ENCODE measurements at regions not wholly inside any gene's neighbourhood (a gene's known extent, or its start where the extent isn't known, plus 50 kb on each side); places are given as distances from the start of the nearest gene placed in this dataset.

DNA sequence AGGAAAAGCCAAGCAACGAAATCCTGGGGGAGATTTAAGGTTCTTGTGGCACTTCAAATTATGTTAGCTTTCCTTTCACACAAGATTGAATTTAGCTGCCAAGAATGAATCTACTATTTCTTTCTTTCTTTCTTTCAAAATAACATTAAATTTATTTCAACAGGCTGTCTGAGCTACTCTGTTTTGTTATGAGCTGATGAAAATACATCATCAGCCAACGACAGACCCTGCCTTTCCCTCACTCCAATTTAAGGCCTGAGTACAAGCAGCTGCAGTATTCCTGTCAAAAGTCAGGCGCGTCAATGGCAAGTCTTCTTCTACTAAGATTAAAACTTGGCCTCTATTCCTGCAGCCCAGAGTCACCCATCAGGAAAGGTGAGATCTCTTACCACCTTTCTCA lies 347.7 kb upstream of the FLRT2 start:
- no peak overlapping the region for H3K4me3 Mint-ChIP-seq
- H3K9me3 Mint-ChIP-seq: peaks cover 10% of the 10 kb centered on the region; the same call in 2 of the 3 replicates

DNA sequence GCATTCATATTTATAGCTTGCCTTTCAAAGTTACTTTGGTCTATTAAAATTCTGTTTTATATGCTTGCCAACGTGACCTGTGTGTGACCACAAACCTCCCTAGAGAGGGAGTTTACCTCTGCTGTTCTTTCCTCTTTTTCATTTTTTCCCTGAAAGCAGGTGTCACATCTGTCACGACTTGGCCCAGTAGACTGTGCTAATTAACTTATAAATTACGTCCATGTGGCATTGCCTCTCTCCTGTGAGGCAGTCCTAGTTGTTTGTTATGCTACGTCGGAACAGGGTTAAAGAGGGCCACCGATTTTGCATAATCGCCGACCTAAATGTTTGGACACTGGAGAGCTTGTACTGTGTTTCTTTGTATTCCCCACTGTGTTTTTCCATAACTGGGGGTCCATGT lies 343.9 kb upstream of the FLRT2 start:
- H2AFZ ChIP-seq: no peak overlapping the region

More for the DNA sequence above, 347.7 kb upstream of the FLRT2 start:
- Histone ChIP-seq H3K9me2 (ENCODE audit: insufficient read depth) (peaks cover 12% of the 10 kb centered on the region), H3F3A (replicated peaks; ENCODE audit: low read depth) (no peaks in the 10 kb centered on the region), H3K27me3 (ENCODE audit: insufficient read depth) (no peaks in the 10 kb centered on the region), H3K4me3 (no peak overlapping the region), H2AFZ (no peak overlapping the region), H3K79me2 (replicated peaks; ENCODE audit: insufficient read depth) (no peaks in the 10 kb centered on the region), H3K36me3 (ENCODE audit: insufficient read depth) (no peaks in the 10 kb centered on the region), H3K27ac (ENCODE audit: low read depth) (no peak overlapping the region), H3K4me2 (no peak overlapping the region), H4K20me1 (replicated peaks; ENCODE audit: insufficient read depth) (no peaks in the 10 kb centered on the region), H3K4me1 (ENCODE audit: insufficient read depth) (peaks cover 12% of the 10 kb centered on the region; the same call in 1 of the 2 replicates)
- ATAC-seq (no peak), DNase-seq (ENCODE audit: low spot score) (no peak)
- Mint-ChIP-seq H3K27ac (no peak overlapping the region), H3K27me3 (ENCODE audit: insufficient read depth, low read depth, poor library complexity) (no peaks in the 10 kb centered on the region), H3K4me1 (peaks cover 24% of the 10 kb centered on the region), H3K36me3 (ENCODE audit: low read depth) (peaks cover 5% of the 10 kb centered on the region; the same call in 2 of the 3 replicates)
- TF ChIP-seq EZH2phosphoT487 (IDR thresholded peaks at IDR 0.05; ENCODE audit: unreplicated experiment): no peak
- TF ChIP-seq, protein P1, sequence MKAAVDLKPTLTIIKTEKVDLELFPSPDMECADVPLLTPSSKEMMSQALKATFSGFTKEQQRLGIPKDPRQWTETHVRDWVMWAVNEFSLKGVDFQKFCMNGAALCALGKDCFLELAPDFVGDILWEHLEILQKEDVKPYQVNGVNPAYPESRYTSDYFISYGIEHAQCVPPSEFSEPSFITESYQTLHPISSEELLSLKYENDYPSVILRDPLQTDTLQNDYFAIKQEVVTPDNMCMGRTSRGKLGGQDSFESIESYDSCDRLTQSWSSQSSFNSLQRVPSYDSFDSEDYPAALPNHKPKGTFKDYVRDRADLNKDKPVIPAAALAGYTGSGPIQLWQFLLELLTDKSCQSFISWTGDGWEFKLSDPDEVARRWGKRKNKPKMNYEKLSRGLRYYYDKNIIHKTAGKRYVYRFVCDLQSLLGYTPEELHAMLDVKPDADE (IDR thresholded peaks at IDR 0.05): no peak
- TF ChIP-seq POLR2AphosphoS5 (IDR thresholded peaks at IDR 0.05; ENCODE audit: low read depth): no peak
- no peak for TF ChIP-seq CREB1 (CRISPR knock-in tag; IDR thresholded peaks at IDR 0.05; ENCODE audit: low read depth)
- TF ChIP-seq REST (IDR thresholded peaks at IDR 0.05; ENCODE audit: unreplicated experiment): no peak
- TF ChIP-seq NANOG (IDR thresholded peaks at IDR 0.05; ENCODE audit: borderline replicate concordance): no peak
- TF ChIP-seq ZNF114 (CRISPR knock-in tag; IDR thresholded peaks at IDR 0.05): no peak

More for the DNA sequence above, 343.9 kb upstream of the FLRT2 start:
- H3K79me2 ChIP-seq (replicated peaks; ENCODE audit: insufficient read depth): no peaks in the 10 kb centered on the region
- no peaks in the 10 kb centered on the region for H4K20me1 ChIP-seq (replicated peaks; ENCODE audit: insufficient read depth)
- H3K27ac ChIP-seq (ENCODE audit: low read depth): no peak overlapping the region
- no peaks in the 10 kb centered on the region for H3K36me3 ChIP-seq (ENCODE audit: insufficient read depth)
- ATAC-seq (no peak), DNase-seq (ENCODE audit: low spot score) (no peak)
- H3K4me3 Mint-ChIP-seq: no peak overlapping the region
- H3K4me1 ChIP-seq (ENCODE audit: insufficient read depth): no peaks in the 10 kb centered on the region
- H3K9me3 Mint-ChIP-seq: no peaks in the 10 kb centered on the region; the same call in 2 of the 3 replicates
- no peaks in the 10 kb centered on the region for H3F3A ChIP-seq (replicated peaks; ENCODE audit: low read depth)
- H3K4me1 Mint-ChIP-seq: no peaks in the 10 kb centered on the region
- no peak overlapping the region for H3K4me2 ChIP-seq
- no peak overlapping the region for H3K27ac Mint-ChIP-seq
- H3K27me3 ChIP-seq (ENCODE audit: insufficient read depth): no peaks in the 10 kb centered on the region
- no peak overlapping the region for H3K4me3 ChIP-seq
- TF ChIP-seq, protein P1 (IDR thresholded peaks at IDR 0.05): no peak
- TF ChIP-seq CREB1 (CRISPR knock-in tag; IDR thresholded peaks at IDR 0.05; ENCODE audit: low read depth) (no peak), ZNF114 (CRISPR knock-in tag; IDR thresholded peaks at IDR 0.05) (no peak), ZNF331 (CRISPR knock-in tag; IDR thresholded peaks at IDR 0.05; ENCODE audit: low read depth) (no peak), CTCF (conservative IDR thresholded peaks at IDR 0.05; ENCODE audit: low read depth in 2 of 2) (no peak), EZH2phosphoT487 (IDR thresholded peaks at IDR 0.05; ENCODE audit: unreplicated experiment) (no peak), STAT1 (IDR thresholded peaks at IDR 0.05; ENCODE audit: unreplicated experiment) (no peak), EZH2 (IDR thresholded peaks at IDR 0.05; ENCODE audit: low read depth, unreplicated experiment) (no peak), POLR2AphosphoS5 (IDR thresholded peaks at IDR 0.05; ENCODE audit: low read depth) (no peak), JUNB (IDR thresholded peaks at IDR 0.05; ENCODE audit: unreplicated experiment) (no peak)
- peaks cover 20% of the 10 kb centered on the region for H3K9me2 ChIP-seq (ENCODE audit: insufficient read depth)
- no peaks in the 10 kb centered on the region for H3K27me3 Mint-ChIP-seq (ENCODE audit: insufficient read depth, low read depth, poor library complexity)
- H3K36me3 Mint-ChIP-seq (ENCODE audit: low read depth): no peaks in the 10 kb centered on the region

All from GM23338 (cell line).